ENCODE measurements at regions not wholly inside any gene's neighbourhood (a gene's known extent, or its start where the extent isn't known, plus 50 kb on each side); places are given as distances from the start of the nearest gene placed in this dataset.

DNA sequence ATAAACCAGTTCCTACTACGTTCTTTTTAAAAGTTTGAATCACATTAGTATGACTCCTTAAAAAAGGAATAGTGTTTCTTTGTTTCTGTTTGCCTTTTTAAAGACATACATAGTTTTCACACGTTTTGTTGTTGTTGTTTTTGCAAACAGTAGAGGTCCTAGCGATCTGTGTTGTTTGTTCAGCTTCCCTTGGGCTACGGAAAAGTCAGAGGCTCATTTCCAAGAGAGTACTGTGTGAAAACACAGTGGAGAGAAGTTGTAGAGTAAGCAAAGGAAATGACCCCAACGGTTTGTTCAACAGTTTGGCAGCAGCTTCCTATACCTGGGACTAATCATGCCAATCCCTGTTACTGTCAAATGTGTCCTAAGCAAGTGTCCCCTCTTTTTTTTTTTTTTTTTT is 87.1 kb upstream of the STEAP1 start:
- TF ChIP-seq, protein P1, sequence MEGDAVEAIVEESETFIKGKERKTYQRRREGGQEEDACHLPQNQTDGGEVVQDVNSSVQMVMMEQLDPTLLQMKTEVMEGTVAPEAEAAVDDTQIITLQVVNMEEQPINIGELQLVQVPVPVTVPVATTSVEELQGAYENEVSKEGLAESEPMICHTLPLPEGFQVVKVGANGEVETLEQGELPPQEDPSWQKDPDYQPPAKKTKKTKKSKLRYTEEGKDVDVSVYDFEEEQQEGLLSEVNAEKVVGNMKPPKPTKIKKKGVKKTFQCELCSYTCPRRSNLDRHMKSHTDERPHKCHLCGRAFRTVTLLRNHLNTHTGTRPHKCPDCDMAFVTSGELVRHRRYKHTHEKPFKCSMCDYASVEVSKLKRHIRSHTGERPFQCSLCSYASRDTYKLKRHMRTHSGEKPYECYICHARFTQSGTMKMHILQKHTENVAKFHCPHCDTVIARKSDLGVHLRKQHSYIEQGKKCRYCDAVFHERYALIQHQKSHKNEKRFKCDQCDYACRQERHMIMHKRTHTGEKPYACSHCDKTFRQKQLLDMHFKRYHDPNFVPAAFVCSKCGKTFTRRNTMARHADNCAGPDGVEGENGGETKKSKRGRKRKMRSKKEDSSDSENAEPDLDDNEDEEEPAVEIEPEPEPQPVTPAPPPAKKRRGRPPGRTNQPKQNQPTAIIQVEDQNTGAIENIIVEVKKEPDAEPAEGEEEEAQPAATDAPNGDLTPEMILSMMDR (IDR thresholded peaks at IDR 0.05) = no peak
- TF ChIP-seq POLR2A (IDR thresholded peaks at IDR 0.05) = no peak

Measured in uterus (tissue), 2 donors.